HL-60 (cell line): ENCODE measurements at regions not wholly inside any gene's neighbourhood (a gene's known extent, or its start where the extent isn't known, plus 50 kb on each side); places are given as distances from the start of the nearest gene placed in this dataset.

Experiments used
- DNase-seq, 2 experiments: peaks; one replicate each; pipeline ENCODE4 v3.0.0-alpha.2; 2010 to 2020; ENCODE audit warnings: low read depth in 1 of 2, low spot score in 1 of 2
- H3K27ac ChIP-seq: fragments of 250-450 bp; sonication (Bioruptor Pico); replicated peaks from 2 replicates; pipeline ENCODE4 v1.5.1; 2020; ENCODE audit warnings: mild to moderate bottlenecking, moderate library complexity
- H3K27me3 ChIP-seq: fragments of 250-450 bp; sonication (Bioruptor Pico); 2 replicates; pipeline ENCODE4 v1.5.1; 2021; ENCODE audit warnings: mild to moderate bottlenecking, moderate library complexity; ENCODE audit not compliant: insufficient read depth, poor library complexity, severe bottlenecking
- H3K4me3 ChIP-seq: replicated peaks from 2 replicates; pipeline ENCODE4 v1.5.1; 2011; ENCODE audit warnings: mild to moderate bottlenecking, control low read depth, low read length; ENCODE audit not compliant: insufficient read depth
- CTCF ChIP-seq: IDR thresholded peaks from one replicate; pipeline ENCODE4 v1.5.1; 2011; ENCODE audit warnings: low read length, control low read depth, inconsistent platforms; ENCODE audit not compliant: insufficient read depth
- GABPA ChIP-seq: IDR thresholded peaks from 2 replicates; pipeline ENCODE4 v1.6.1; 2012; ENCODE audit warnings: low read depth
- POLR2AphosphoS5 ChIP-seq: IDR thresholded peaks from 2 replicates; pipeline ENCODE4 v1.6.1; 2012; ENCODE audit warnings: low read depth
- SPI1 ChIP-seq: IDR thresholded peaks from 2 replicates; pipeline ENCODE4 v1.6.1; 2012; ENCODE audit warnings: low read depth, mild to moderate bottlenecking, borderline replicate concordance
- TF ChIP-seq, protein P1 (sequence below): IDR thresholded peaks from 2 replicates; pipeline ENCODE4 v1.6.1; 2012; ENCODE audit warnings: low read depth; ENCODE audit not compliant: insufficient replicate concordance

- no peak for TF ChIP-seq SPI1
- TF ChIP-seq GABPA = no peak
- TF ChIP-seq POLR2AphosphoS5 = no peak
- TF ChIP-seq, protein P1, sequence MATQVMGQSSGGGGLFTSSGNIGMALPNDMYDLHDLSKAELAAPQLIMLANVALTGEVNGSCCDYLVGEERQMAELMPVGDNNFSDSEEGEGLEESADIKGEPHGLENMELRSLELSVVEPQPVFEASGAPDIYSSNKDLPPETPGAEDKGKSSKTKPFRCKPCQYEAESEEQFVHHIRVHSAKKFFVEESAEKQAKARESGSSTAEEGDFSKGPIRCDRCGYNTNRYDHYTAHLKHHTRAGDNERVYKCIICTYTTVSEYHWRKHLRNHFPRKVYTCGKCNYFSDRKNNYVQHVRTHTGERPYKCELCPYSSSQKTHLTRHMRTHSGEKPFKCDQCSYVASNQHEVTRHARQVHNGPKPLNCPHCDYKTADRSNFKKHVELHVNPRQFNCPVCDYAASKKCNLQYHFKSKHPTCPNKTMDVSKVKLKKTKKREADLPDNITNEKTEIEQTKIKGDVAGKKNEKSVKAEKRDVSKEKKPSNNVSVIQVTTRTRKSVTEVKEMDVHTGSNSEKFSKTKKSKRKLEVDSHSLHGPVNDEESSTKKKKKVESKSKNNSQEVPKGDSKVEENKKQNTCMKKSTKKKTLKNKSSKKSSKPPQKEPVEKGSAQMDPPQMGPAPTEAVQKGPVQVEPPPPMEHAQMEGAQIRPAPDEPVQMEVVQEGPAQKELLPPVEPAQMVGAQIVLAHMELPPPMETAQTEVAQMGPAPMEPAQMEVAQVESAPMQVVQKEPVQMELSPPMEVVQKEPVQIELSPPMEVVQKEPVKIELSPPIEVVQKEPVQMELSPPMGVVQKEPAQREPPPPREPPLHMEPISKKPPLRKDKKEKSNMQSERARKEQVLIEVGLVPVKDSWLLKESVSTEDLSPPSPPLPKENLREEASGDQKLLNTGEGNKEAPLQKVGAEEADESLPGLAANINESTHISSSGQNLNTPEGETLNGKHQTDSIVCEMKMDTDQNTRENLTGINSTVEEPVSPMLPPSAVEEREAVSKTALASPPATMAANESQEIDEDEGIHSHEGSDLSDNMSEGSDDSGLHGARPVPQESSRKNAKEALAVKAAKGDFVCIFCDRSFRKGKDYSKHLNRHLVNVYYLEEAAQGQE = no peak
- no peak for TF ChIP-seq CTCF
- Histone ChIP-seq H3K27ac (no peak overlapping the region), H3K4me3 (no peak overlapping the region), H3K27me3 (no peaks in the 10 kb centered on the region)
- DNase-seq = no peak
These were observed 567.4 kb downstream of the CBLN4 start for GRCh38 chr20:55437798-55438415.

GRCh38 chr20:55424968-55425367 is 580.4 kb downstream of the CBLN4 start:
- TF ChIP-seq CTCF = no peak
- TF ChIP-seq, protein P1 = no peak
- no peak for TF ChIP-seq POLR2AphosphoS5
- no peak for TF ChIP-seq GABPA
- TF ChIP-seq SPI1 = no peak
- Histone ChIP-seq H3K27ac (no peak overlapping the region), H3K4me3 (no peak overlapping the region), H3K27me3 (no peaks in the 10 kb centered on the region)
- no peak for DNase-seq

- H3K27ac ChIP-seq = no peak overlapping the region
- TF ChIP-seq CTCF (no peak), GABPA (no peak), SPI1 (no peak), POLR2AphosphoS5 (no peak)
- TF ChIP-seq, protein P1 = no peak
- DNase-seq = no peak
- no peak overlapping the region for H3K4me3 ChIP-seq
- no peaks in the 10 kb centered on the region for H3K27me3 ChIP-seq
These were observed 580.8 kb downstream of the CBLN4 start for GRCh38 chr20:55424476-55424875.
